BJ (cell line): ENCODE measurements at regions not wholly inside any gene's neighbourhood (a gene's known extent, or its start where the extent isn't known, plus 50 kb on each side); places are given as distances from the start of the nearest gene placed in this dataset.

Experiments used
- CTCF ChIA-PET: fragments of 350-600 bp; formaldehyde crosslinking; extraction: SDS; loops from one replicate; lab custom pipeline; 2021; ENCODE audit warnings: antibody characterized with exemption, inconsistent platforms; lab: Yijun Ruan, JAX
- POLR2A ChIA-PET: fragments of 300-600 bp; sonication (Branson Sonifier 250); formaldehyde crosslinking; extraction: SDS; loops from one replicate; lab custom pipeline; 2021; ENCODE audit warnings: antibody characterized with exemption; lab: Charles Lee
- DNase-seq: peaks from one replicate; pipeline ENCODE4 v3.0.0-alpha.2; 2011; ENCODE audit warnings: low read depth
- H3K27me3 ChIP-seq: 2 replicates; pipeline ENCODE4 v1.6.0; 2011; ENCODE audit warnings: low read length; ENCODE audit not compliant: control insufficient read depth, insufficient read depth
- H3K36me3 ChIP-seq: 2 replicates; pipeline ENCODE4 v1.5.1; 2011; ENCODE audit warnings: low read length; ENCODE audit not compliant: control insufficient read depth, insufficient read depth
- H3K4me3 ChIP-seq: 2 replicates; pipeline ENCODE4 v1.5.1; 2011; ENCODE audit warnings: low read depth, mild to moderate bottlenecking, control low read depth, low read length
- CTCF ChIP-seq: IDR thresholded peaks from 2 replicates; pipeline ENCODE4 v1.5.1; 2011; ENCODE audit warnings: low read depth, mild to moderate bottlenecking, control low read depth, inconsistent platforms, low read length, moderate library complexity; ENCODE audit not compliant: insufficient read depth

GRCh38 chr2:53561155-53561554 is 206.4 kb upstream of the CHAC2 start:
- no peaks in the 10 kb centered on the region for H3K27me3 ChIP-seq
- H3K4me3 ChIP-seq: no peak overlapping the region
- DNase-seq: no peak
- no peak for TF ChIP-seq CTCF
- no peaks in the 10 kb centered on the region for H3K36me3 ChIP-seq
- ChIA-PET CTCF (no interaction called here), POLR2A (no interaction called here)

GRCh38 chr2:53559302-53559966 is 208.2 kb upstream of the CHAC2 start:
- CTCF ChIA-PET: no interaction called here
- DNase-seq: no peak
- Histone ChIP-seq H3K36me3 (no peaks in the 10 kb centered on the region), H3K27me3 (no peaks in the 10 kb centered on the region), H3K4me3 (no peak overlapping the region)
- POLR2A ChIA-PET: no interaction called here
- no peak for TF ChIP-seq CTCF

- H3K27me3 ChIP-seq: no peaks in the 10 kb centered on the region
- CTCF ChIA-PET: no interaction called here
- no peaks in the 10 kb centered on the region for H3K36me3 ChIP-seq
- no peak for TF ChIP-seq CTCF
- DNase-seq: no peak
- POLR2A ChIA-PET: no interaction called here
- no peak overlapping the region for H3K4me3 ChIP-seq
These were observed 208.7 kb upstream of the CHAC2 start for GRCh38 chr2:53558867-53559266.

- Histone ChIP-seq H3K36me3 (no peaks in the 10 kb centered on the region), H3K4me3 (no peak overlapping the region), H3K27me3 (no peaks in the 10 kb centered on the region)
- CTCF ChIA-PET: no interaction called here
- POLR2A ChIA-PET: no interaction called here
- no peak for DNase-seq
- TF ChIP-seq CTCF: no peak
These were observed 218.1 kb upstream of the CHAC2 start for GRCh38 chr2:53549497-53549896.

- CTCF ChIA-PET: no interaction called here
- H3K27me3 ChIP-seq: no peaks in the 10 kb centered on the region
- no peak for TF ChIP-seq CTCF
- POLR2A ChIA-PET: no interaction called here
- no peak for DNase-seq
- no peaks in the 10 kb centered on the region for H3K36me3 ChIP-seq
- H3K4me3 ChIP-seq: no peak overlapping the region
These were observed 222.0 kb upstream of the CHAC2 start for GRCh38 chr2:53545604-53546003.
